SU-DHL-6 (cell line): ENCODE measurements at regions not wholly inside any gene's neighbourhood (a gene's known extent, or its start where the extent isn't known, plus 50 kb on each side); places are given as distances from the start of the nearest gene placed in this dataset.

Experiments
- CTCF ChIP-seq: fragments of 200-600 bp; sonication (generic); IDR thresholded peaks from one replicate; pipeline ENCODE4 v1.5.1; 2017; ENCODE audit warnings: antibody characterized with exemption, mild to moderate bottlenecking, low read length, moderate library complexity; ENCODE audit not compliant: insufficient read depth, poor library complexity, severe bottlenecking
- EZH2phosphoT487 ChIP-seq: fragments of 200-600 bp; sonication (generic), shearing (Covaris generic); conservative IDR thresholded peaks from 2 replicates; pipeline ENCODE4 v1.6.1; 2018; ENCODE audit warnings: mild to moderate bottlenecking, antibody characterized with exemption, low read length, moderate library complexity, mixed read lengths

GRCh38 chr22:27247701-27248434 lies 553.7 kb downstream of the MN1 start:
- TF ChIP-seq CTCF: no peak
- TF ChIP-seq EZH2phosphoT487: no peak
